ENCODE measurements at regions not wholly inside any gene's neighbourhood (a gene's known extent, or its start where the extent isn't known, plus 50 kb on each side); places are given as distances from the start of the nearest gene placed in this dataset.

GRCh38 chr6:148682252-148682651 lies 64.6 kb upstream of the UST start:
- no peaks in the 10 kb centered on the region for H3K9me3 ChIP-seq (ENCODE audit: low read length)
- ChIA-PET POLR2A (no interaction called here), CTCF (interaction anchor here (0.9 kb wide), 1 partner anchor 11 kb away, joined by 3 read pairs; no protein-coding TSS in a partner anchor)
- H3K27ac Mint-ChIP-seq: no peak overlapping the region
- H3K4me3 Mint-ChIP-seq: no peak overlapping the region
- no peak overlapping the region for H3K27ac ChIP-seq (ENCODE audit: low read depth, low read length)
- no peaks in the 10 kb centered on the region for H3K4me1 ChIP-seq (ENCODE audit: insufficient read depth, low read length)
- no peaks in the 10 kb centered on the region for H3K36me3 ChIP-seq (ENCODE audit: insufficient read depth, low read length)
- no peaks in the 10 kb centered on the region for H3K36me3 Mint-ChIP-seq
- H3K27me3 ChIP-seq (ENCODE audit: insufficient read depth, low read length, poor library complexity, severe bottlenecking): no peaks in the 10 kb centered on the region
- H3K4me3 ChIP-seq (ENCODE audit: low read length): no peak overlapping the region
- H3K27me3 Mint-ChIP-seq: peaks cover 5 to 19% of the 10 kb centered on the region in 2 donors
- peaks cover 0 to 6% (median 4%) of the 10 kb centered on the region in 3 donors for H3K4me1 Mint-ChIP-seq
- no peaks in the 10 kb centered on the region for H3K9me3 Mint-ChIP-seq
- DNase-seq: no peak

- Mint-ChIP-seq H3K36me3 (no peaks in the 10 kb centered on the region), H3K4me1 (peaks cover 0 to 6% (median 4%) of the 10 kb centered on the region in 3 donors), H3K27me3 (peaks cover 5 to 16% of the 10 kb centered on the region in 2 donors), H3K4me3 (no peak overlapping the region), H3K9me3 (no peaks in the 10 kb centered on the region), H3K27ac (no peak overlapping the region)
- Histone ChIP-seq H3K27me3 (ENCODE audit: insufficient read depth, low read length, poor library complexity, severe bottlenecking) (no peaks in the 10 kb centered on the region), H3K36me3 (ENCODE audit: insufficient read depth, low read length) (no peaks in the 10 kb centered on the region), H3K27ac (ENCODE audit: low read depth, low read length) (no peak overlapping the region), H3K4me3 (ENCODE audit: low read length) (no peak overlapping the region), H3K9me3 (ENCODE audit: low read length) (no peaks in the 10 kb centered on the region), H3K4me1 (ENCODE audit: insufficient read depth, low read length) (no peaks in the 10 kb centered on the region)
- ChIA-PET CTCF (interaction anchor here (0.9 kb wide), 1 partner anchor 11 kb away, joined by 3 read pairs; no protein-coding TSS in a partner anchor), POLR2A (no interaction called here)
- no peak for DNase-seq
Observed at GRCh38 chr6:148682990-148683389, 63.8 kb upstream of the UST start.

GRCh38 chr6:148689168-148689567 lies 57.7 kb upstream of the UST start:
- H3K4me3 ChIP-seq (ENCODE audit: low read length): no peak overlapping the region
- no peaks in the 10 kb centered on the region for H3K9me3 ChIP-seq (ENCODE audit: low read length)
- no peak for DNase-seq
- no peak overlapping the region for H3K27ac ChIP-seq (ENCODE audit: low read depth, low read length)
- no peaks in the 10 kb centered on the region for H3K27me3 ChIP-seq (ENCODE audit: insufficient read depth, low read length, poor library complexity, severe bottlenecking)
- no peak overlapping the region for H3K4me3 Mint-ChIP-seq
- no peaks in the 10 kb centered on the region for H3K4me1 ChIP-seq (ENCODE audit: insufficient read depth, low read length)
- ChIA-PET POLR2A (no interaction called here), CTCF (no interaction called here)
- H3K27me3 Mint-ChIP-seq: peaks cover 0 to 2% of the 10 kb centered on the region in 2 donors
- H3K36me3 Mint-ChIP-seq: no peaks in the 10 kb centered on the region
- H3K4me1 Mint-ChIP-seq: no peaks in the 10 kb centered on the region
- H3K27ac Mint-ChIP-seq: no peak overlapping the region
- H3K36me3 ChIP-seq (ENCODE audit: insufficient read depth, low read length): no peaks in the 10 kb centered on the region
- no peaks in the 10 kb centered on the region for H3K9me3 Mint-ChIP-seq

- ChIA-PET POLR2A (no interaction called here), CTCF (interaction anchor here (1.4 kb wide), 1 partner anchor 11 kb away, joined by 3 read pairs; no protein-coding TSS in a partner anchor)
- Mint-ChIP-seq H3K9me3 (no peaks in the 10 kb centered on the region), H3K27me3 (peaks cover 0 to 3% of the 10 kb centered on the region in 2 donors), H3K4me3 (no peak overlapping the region), H3K36me3 (peaks cover 0 to 4% (median 0%) of the 10 kb centered on the region in 3 donors), H3K27ac (no peak overlapping the region), H3K4me1 (no peaks in the 10 kb centered on the region)
- no peaks in the 10 kb centered on the region for H3K4me1 ChIP-seq (ENCODE audit: insufficient read depth, low read length)
- H3K4me3 ChIP-seq (ENCODE audit: low read length): no peak overlapping the region
- no peak overlapping the region for H3K27ac ChIP-seq (ENCODE audit: low read depth, low read length)
- DNase-seq: no peak
- no peaks in the 10 kb centered on the region for H3K36me3 ChIP-seq (ENCODE audit: insufficient read depth, low read length)
- H3K27me3 ChIP-seq (ENCODE audit: insufficient read depth, low read length, poor library complexity, severe bottlenecking): no peaks in the 10 kb centered on the region
- no peaks in the 10 kb centered on the region for H3K9me3 ChIP-seq (ENCODE audit: low read length)
Observed at GRCh38 chr6:148693882-148694484, 52.8 kb upstream of the UST start.

All from CD8-positive, alpha-beta memory T cell (primary cell).